Astrocyte of the spinal cord (primary cell): ENCODE measurements at regions not wholly inside any gene's neighbourhood (a gene's known extent, or its start where the extent isn't known, plus 50 kb on each side); places are given as distances from the start of the nearest gene placed in this dataset.
"Not testable (repeated sequence)": the region's sequence is repeated elsewhere in the genome, so short reads cannot be mapped to it uniquely, and the experiment has no call there.

ENCODE experiments used
- DNase-seq: peaks from one replicate; pipeline ENCODE4 v3.0.0; 2011; ENCODE audit warnings: low read depth, low spot score
- H3K4me3 ChIP-seq: 2 replicates; pipeline ENCODE4 v1.5.1; 2011; ENCODE audit warnings: low read depth, mild to moderate bottlenecking, low read length, moderate library complexity
- in situ Hi-C: cut with HindIII; loops from 2 replicates; pipeline ENCODE4 v1.10.0; 2017; ENCODE audit warnings: low sequenced_read_pairs
- TF ChIP-seq, protein P1 (sequence below): IDR thresholded peaks from 2 replicates; pipeline ENCODE4 v1.5.1; 2012; ENCODE audit warnings: low read depth, mild to moderate bottlenecking, low read length, inconsistent platforms

- DNase-seq, H3K4me3 ChIP-seq, in situ Hi-C loops: not testable (repeated sequence)
These were observed 140.9 kb upstream of the GOLGA6L4 start for GRCh38 chr15:84094720-84095119.

DNA sequence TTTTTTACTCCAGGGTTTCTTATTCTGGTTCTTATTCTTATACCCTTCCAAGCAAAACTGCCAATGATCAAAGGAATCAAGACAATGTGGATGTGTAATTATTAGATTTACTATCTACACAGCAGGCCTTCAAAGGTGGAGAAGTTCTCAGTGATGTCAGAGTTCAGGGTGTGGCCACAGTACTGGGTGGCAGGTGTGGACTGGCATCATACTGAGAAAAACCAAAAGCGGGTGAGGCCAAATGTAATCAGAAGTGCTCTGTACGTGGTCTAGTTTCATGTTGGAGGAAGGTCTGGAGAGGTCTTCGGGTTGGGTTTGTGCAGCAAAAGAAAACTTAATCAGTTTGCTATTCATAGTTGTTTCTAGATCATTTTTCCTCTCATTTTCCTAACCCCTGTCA is 138.5 kb upstream of the GOLGA6L4 start:
- in situ Hi-C loops, H3K4me3 ChIP-seq, DNase-seq: not testable (repeated sequence)

- TF ChIP-seq, protein P1, sequence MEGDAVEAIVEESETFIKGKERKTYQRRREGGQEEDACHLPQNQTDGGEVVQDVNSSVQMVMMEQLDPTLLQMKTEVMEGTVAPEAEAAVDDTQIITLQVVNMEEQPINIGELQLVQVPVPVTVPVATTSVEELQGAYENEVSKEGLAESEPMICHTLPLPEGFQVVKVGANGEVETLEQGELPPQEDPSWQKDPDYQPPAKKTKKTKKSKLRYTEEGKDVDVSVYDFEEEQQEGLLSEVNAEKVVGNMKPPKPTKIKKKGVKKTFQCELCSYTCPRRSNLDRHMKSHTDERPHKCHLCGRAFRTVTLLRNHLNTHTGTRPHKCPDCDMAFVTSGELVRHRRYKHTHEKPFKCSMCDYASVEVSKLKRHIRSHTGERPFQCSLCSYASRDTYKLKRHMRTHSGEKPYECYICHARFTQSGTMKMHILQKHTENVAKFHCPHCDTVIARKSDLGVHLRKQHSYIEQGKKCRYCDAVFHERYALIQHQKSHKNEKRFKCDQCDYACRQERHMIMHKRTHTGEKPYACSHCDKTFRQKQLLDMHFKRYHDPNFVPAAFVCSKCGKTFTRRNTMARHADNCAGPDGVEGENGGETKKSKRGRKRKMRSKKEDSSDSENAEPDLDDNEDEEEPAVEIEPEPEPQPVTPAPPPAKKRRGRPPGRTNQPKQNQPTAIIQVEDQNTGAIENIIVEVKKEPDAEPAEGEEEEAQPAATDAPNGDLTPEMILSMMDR, result no peak
- no peak for DNase-seq
- in situ Hi-C loops, result no loop called here
- no peak overlapping the region for H3K4me3 ChIP-seq
These were observed 137.0 kb upstream of the GOLGA6L4 start for GRCh38 chr15:84098604-84099003.

GRCh38 chr15:84099181-84099580 is 136.4 kb upstream of the GOLGA6L4 start:
- in situ Hi-C loops, result no loop called here
- TF ChIP-seq, protein P1, result no peak
- no peak overlapping the region for H3K4me3 ChIP-seq
- DNase-seq, result peak; percentile 21

GRCh38 chr15:84103345-84103744 is 132.2 kb upstream of the GOLGA6L4 start:
- H3K4me3 ChIP-seq, result no peak overlapping the region
- no peak for DNase-seq
- TF ChIP-seq, protein P1, result no peak
- in situ Hi-C loops, result no loop called here

DNA sequence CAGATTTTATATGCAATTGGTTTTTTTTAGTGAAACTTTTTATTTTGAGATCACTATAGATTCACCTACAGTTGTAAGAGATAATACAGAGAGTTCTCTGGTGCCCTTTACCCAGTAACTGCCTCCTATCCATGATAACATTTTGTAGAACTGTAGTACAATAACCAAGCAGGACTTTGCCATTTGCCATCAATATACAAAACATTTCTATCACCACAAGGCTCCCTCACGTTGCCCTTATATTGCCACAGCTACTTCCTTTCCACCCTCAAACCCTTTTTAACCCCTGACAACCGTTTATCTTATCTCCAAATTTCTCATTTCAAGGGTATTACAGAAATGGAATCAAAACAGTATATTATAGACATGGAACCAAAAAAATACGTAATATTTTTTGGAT is 130.7 kb upstream of the GOLGA6L4 start:
- in situ Hi-C loops, result no loop called here
- no peak for DNase-seq
- no peak overlapping the region for H3K4me3 ChIP-seq
- TF ChIP-seq, protein P1, result no peak

GRCh38 chr15:84108728-84109127 is 126.8 kb upstream of the GOLGA6L4 start:
- TF ChIP-seq, protein P1, result peak; percentile 19
- DNase-seq, result no peak
- in situ Hi-C loops, result no loop called here
- H3K4me3 ChIP-seq, result no peak overlapping the region

DNA sequence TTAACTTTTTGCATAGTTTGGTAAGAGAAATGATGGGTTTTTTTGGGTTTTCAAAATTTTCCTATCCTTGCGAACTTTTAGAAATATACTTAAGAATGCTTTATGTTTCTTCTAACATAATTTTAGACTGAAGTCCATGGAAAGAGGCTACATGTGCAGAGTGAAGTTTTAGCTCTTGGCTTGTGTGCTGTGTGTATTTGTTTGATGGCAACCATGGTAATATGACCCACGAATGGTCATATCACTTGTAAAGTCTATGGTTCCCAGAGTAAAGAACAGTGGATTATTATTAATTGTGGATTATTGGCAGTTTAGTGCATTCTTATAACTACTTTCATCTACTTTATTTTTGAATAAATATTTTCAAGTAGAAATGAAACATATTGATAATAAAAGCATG is 124.0 kb upstream of the GOLGA6L4 start:
- H3K4me3 ChIP-seq, result no peak overlapping the region
- TF ChIP-seq, protein P1, result no peak
- in situ Hi-C loops, result no loop called here
- no peak for DNase-seq
